ENCODE measurements at regions not wholly inside any gene's neighbourhood (a gene's known extent, or its start where the extent isn't known, plus 50 kb on each side); places are given as distances from the start of the nearest gene placed in this dataset.

DNA sequence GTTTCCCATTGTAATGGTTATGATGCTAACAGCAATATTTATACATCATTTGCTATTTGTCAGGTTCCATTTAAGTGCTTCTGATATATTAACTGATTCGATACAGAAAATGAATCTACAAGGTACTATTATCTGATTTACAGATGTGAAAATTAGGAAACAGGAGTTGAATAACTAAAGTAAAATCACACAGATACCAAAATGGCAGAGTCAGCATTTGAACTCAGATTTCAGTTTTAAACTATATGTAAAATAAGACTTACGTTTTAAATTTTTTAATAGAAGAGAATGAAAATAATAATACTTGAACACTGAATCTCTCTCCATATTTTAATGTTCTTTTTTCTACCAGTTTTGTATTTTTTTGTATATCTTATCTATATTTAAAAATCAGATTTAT lies 313.2 kb downstream of the MDFIC start:
- ChIA-PET CTCF (no interaction called here), POLR2A (no interaction called here)
- Mint-ChIP-seq H3K27ac (no peak overlapping the region), H3K36me3 (ENCODE audit: low read depth) (no peaks in the 10 kb centered on the region), H3K4me1 (peaks cover 9% of the 10 kb centered on the region), H3K9me3 (peaks cover 3% of the 10 kb centered on the region), H3K4me3 (no peak overlapping the region), H3K27me3 (no peaks in the 10 kb centered on the region)
- no peak for DNase-seq

DNA sequence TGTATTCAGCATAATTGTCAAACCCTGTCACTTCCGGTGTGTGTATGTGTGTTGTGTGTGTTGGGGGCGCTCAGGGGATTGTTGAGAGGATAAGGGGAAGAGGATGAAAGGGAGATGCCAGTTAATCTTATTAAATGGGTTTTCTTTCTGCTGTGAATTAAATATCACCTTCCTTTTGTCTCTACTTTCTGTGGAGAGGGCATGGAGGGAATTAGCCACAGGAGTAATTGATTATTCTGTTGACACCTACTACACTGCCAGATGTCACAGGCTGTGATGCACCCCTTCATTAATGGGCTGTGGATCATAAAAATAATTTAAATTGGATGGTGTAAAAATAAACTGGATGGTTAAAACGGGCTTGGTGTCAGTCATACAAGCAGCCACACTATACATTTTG lies 311.9 kb downstream of the MDFIC start:
- peaks cover 18% of the 10 kb centered on the region for H3K4me1 Mint-ChIP-seq
- CTCF ChIA-PET, result interaction anchor here (1.3 kb wide), 1 partner anchor 17 kb away, joined by 4 read pairs; no protein-coding TSS in a partner anchor
- no peak overlapping the region for H3K27ac Mint-ChIP-seq
- H3K27me3 Mint-ChIP-seq, result no peaks in the 10 kb centered on the region
- POLR2A ChIA-PET, result no interaction called here
- H3K4me3 Mint-ChIP-seq, result no peak overlapping the region
- H3K36me3 Mint-ChIP-seq (ENCODE audit: low read depth), result no peaks in the 10 kb centered on the region
- no peak for DNase-seq
- H3K9me3 Mint-ChIP-seq, result peaks cover 3% of the 10 kb centered on the region

DNA sequence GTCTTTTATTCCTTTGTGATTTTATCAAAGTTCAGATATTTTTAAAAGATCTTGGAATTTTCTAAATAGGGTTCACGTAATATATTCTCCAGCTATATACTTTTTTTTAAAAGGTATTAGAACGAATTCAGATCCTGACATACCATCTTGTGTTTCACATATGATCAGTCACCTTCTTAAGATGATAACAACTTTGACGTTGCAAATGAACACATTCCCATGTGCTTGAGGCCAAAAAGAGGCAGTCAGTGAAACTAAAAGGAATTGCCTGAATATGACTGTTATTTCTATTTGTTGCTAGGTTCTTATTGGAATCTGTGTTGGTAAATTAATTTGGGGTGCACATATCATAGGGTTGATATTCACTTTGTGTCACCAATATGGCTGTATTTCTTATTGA lies 310.1 kb downstream of the MDFIC start:
- DNase-seq, result no peak
- Mint-ChIP-seq H3K4me1 (peaks cover 18% of the 10 kb centered on the region), H3K27ac (no peak overlapping the region), H3K27me3 (no peaks in the 10 kb centered on the region), H3K36me3 (ENCODE audit: low read depth) (no peaks in the 10 kb centered on the region), H3K4me3 (no peak overlapping the region), H3K9me3 (peaks cover 3% of the 10 kb centered on the region)
- ChIA-PET CTCF (no interaction called here), POLR2A (no interaction called here)

DNA sequence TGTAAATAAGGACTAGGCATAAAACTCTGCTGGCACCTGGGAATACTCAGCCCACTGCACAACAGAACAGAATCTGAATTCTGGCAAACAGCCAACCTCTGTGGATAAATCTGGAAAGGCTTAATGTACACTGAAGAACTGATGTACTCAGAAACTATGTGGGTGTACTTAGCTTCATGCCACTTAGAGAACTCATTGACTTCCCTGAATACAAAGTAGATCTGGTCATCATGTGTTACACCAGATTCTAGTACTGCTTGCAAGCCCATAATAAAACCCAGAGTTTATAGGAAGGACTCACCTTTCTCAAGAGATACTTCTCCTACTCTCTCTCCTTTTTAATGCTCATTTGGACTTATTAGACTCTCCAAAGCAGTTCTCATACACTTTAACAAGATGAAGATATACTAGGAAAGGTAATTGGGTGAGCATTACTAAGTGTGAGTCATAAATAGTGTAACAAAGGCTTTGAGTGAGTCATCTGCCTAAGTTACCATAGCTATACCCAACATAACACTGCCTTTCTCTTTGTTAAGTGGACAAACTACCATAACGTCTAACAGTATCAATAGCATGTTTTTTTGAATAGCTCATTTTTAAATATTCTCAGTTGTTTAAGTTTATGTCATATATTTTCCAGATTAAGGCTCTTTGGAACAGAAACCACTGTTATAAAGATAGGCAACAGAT lies 309.1 kb downstream of the MDFIC start:
- no peaks in the 10 kb centered on the region for H3K27me3 Mint-ChIP-seq
- H3K27ac Mint-ChIP-seq, result no peak overlapping the region
- POLR2A ChIA-PET, result no interaction called here
- H3K4me3 Mint-ChIP-seq, result no peak overlapping the region
- H3K4me1 Mint-ChIP-seq, result peaks cover 18% of the 10 kb centered on the region
- DNase-seq, result no peak
- peaks cover 3% of the 10 kb centered on the region for H3K9me3 Mint-ChIP-seq
- CTCF ChIA-PET, result no interaction called here
- no peaks in the 10 kb centered on the region for H3K36me3 Mint-ChIP-seq (ENCODE audit: low read depth)

DNA sequence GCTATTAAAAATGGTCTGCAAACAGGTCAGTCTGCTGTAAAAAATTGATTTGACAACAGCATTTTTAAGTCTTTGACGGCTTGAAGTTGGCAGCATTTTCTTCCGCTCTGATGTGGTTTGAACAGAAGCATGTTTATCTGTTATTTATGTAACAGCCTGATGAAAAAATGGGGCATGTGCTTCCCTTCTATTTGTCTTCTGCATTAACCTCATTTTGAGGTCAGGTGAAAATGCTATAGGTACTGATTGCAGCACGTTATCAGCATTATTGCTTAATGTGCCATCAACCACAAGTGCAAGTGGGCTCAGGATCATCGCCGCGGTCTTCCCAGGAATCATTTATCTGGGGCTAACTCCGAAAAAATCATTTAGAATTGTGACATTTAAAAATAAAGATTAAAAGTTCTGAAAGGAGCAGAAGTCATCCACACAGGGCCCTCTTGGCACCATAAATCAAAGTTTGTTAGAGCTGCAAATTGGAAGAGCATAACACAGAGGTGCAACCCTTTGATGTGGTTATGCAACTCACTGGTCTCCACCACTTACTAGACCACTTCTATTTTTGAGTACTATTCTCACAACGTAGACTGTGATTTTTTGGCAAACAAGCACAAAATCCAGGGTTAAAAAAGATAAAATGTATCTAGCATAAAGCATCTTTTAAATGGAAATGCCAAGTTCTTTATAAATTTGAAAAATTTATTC lies 307.7 kb downstream of the MDFIC start:
- Mint-ChIP-seq H3K4me1 (peaks cover 18% of the 10 kb centered on the region), H3K36me3 (ENCODE audit: low read depth) (no peaks in the 10 kb centered on the region), H3K27me3 (no peaks in the 10 kb centered on the region), H3K4me3 (no peak overlapping the region), H3K27ac (no peak overlapping the region), H3K9me3 (no peaks in the 10 kb centered on the region)
- POLR2A ChIA-PET, result no interaction called here
- DNase-seq, result no peak
- CTCF ChIA-PET, result no interaction called here

DNA sequence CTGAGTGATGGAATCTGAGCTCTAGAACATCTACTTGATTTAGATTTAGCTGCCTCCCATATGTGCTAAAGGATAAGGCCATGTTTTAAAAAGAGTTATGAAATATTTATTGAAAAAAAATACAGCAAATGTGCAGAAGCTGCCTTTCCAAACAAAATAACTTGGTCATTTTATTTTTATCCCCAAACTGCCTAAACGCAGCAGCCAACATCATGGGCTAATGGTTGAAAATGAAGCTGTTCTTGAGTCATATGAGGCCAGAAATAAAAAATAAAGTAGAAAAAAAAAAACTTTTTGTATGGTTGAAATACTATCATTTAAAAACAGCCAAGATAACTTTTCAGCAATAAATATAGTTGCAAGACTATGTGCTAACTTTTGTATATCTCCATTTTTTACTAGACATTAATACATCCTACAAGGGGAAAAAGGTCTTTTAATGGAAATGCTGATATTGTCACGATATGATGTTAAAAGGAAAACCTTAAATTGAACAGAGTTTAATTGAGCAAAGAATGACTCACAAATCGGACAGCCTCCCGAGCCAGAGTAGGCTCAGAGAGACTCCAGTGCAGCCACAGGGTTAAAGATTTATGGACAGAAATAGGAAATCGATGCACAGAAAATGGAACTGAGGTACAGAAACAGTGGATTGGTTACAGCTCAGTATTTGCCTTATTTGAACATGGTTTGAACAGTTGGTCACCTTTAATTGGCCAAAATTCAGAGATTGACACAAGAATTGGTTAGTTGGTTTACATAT lies 305.8 kb downstream of the MDFIC start:
- Mint-ChIP-seq H3K27me3 (no peaks in the 10 kb centered on the region), H3K9me3 (no peaks in the 10 kb centered on the region), H3K4me1 (peaks cover 18% of the 10 kb centered on the region), H3K27ac (no peak overlapping the region), H3K36me3 (ENCODE audit: low read depth) (no peaks in the 10 kb centered on the region), H3K4me3 (no peak overlapping the region)
- no peak for DNase-seq
- ChIA-PET CTCF (no interaction called here), POLR2A (no interaction called here)

DNA sequence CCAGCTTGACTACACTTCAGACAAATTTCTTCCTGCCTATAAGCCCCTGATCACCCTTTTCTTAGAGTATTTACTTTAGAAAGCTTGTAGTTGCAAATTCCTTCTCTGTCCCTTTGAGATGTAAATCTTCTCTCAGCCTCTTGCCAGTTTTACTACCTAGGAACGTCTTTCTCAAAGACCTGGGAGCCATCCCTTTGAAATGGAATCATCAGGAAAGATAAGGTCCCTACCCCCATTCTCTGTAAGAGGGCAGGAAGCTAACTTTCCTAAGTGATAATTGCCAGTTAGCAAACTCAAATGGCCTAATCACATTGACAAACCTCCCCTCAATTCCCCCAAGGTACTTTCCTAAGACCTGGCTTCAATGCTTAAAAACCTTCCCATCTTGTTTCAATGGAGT lies 304.5 kb downstream of the MDFIC start:
- H3K27ac Mint-ChIP-seq, result no peak overlapping the region
- no peaks in the 10 kb centered on the region for H3K9me3 Mint-ChIP-seq
- DNase-seq, result no peak
- H3K4me3 Mint-ChIP-seq, result no peak overlapping the region
- POLR2A ChIA-PET, result no interaction called here
- CTCF ChIA-PET, result no interaction called here
- H3K36me3 Mint-ChIP-seq (ENCODE audit: low read depth), result no peaks in the 10 kb centered on the region
- H3K4me1 Mint-ChIP-seq, result peaks cover 18% of the 10 kb centered on the region
- H3K27me3 Mint-ChIP-seq, result no peaks in the 10 kb centered on the region

DNA sequence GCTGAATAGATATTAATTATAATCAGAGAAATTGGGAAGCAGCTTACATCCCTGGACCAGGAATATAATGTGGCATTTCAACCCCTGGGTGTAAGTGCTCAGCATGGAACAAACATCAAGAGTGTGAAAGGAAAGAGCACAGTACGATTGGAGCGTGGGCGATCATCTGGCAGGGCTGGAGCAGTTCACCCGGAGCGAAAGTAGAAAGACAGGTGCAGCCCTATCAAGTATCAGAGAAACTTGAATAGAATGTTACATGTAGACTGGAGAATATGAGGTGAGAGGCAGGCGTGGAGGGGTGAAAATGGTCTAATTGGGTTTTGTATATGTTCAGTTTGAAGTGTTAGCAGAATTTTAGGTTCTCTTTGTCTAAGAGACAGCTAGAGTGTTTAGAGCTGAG lies 303.0 kb downstream of the MDFIC start:
- peaks cover 8% of the 10 kb centered on the region for H3K4me1 Mint-ChIP-seq
- H3K27me3 Mint-ChIP-seq, result no peaks in the 10 kb centered on the region
- no peaks in the 10 kb centered on the region for H3K9me3 Mint-ChIP-seq
- no peak overlapping the region for H3K4me3 Mint-ChIP-seq
- ChIA-PET CTCF (no interaction called here), POLR2A (no interaction called here)
- no peak overlapping the region for H3K27ac Mint-ChIP-seq
- H3K36me3 Mint-ChIP-seq (ENCODE audit: low read depth), result no peaks in the 10 kb centered on the region
- DNase-seq, result no peak

DNA sequence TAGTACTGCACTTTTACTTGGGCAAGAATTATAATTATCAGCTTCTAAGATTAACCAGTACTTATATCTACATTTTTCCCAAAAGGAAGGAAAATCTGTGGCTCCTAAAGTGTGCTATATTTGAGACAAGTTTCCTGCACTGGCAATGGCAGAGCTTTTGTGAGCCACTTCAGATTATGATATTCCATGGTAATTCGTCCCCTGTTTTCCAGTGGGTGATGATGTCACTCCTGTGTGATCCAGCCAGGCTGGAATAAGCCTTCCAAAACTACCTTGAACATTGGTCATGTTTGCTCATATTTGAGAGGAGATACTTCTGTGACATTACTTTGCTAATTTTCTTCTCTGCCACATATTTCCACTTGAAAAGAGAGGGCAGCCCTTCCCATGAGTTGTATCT lies 302.1 kb downstream of the MDFIC start:
- Mint-ChIP-seq H3K9me3 (no peaks in the 10 kb centered on the region), H3K4me3 (no peak overlapping the region), H3K27ac (no peak overlapping the region), H3K4me1 (peaks cover under 1% of the 10 kb centered on the region), H3K36me3 (ENCODE audit: low read depth) (no peaks in the 10 kb centered on the region), H3K27me3 (no peaks in the 10 kb centered on the region)
- no peak for DNase-seq
- ChIA-PET POLR2A (no interaction called here), CTCF (no interaction called here)

DNA sequence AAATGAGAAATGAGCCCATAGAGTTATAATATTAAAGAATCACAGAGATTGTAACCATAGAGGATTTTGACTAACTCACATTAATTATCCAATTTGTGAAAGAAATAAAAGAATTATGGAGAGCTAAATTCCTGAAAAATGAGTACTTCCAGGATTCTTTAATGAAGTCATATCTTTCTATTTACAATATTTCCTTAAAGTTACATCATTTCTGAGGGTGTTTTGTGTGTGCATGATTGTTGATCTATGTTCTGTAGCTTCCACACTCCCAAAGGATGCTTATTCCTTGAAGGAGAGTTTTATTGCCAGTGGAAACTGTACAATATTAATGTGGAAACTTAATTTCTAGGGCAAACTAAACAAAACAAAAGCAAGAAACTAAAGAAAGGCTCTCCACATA lies 299.6 kb downstream of the MDFIC start:
- H3K4me3 Mint-ChIP-seq, result no peak overlapping the region
- H3K27me3 Mint-ChIP-seq, result no peaks in the 10 kb centered on the region
- no peaks in the 10 kb centered on the region for H3K36me3 Mint-ChIP-seq (ENCODE audit: low read depth)
- no peaks in the 10 kb centered on the region for H3K9me3 Mint-ChIP-seq
- ChIA-PET CTCF (interaction anchor here (1.1 to 3.3 kb wide), 2 partner anchors 110 to 355 kb away, joined by 3 to 10 read pairs; no protein-coding TSS in a partner anchor), POLR2A (no interaction called here)
- H3K4me1 Mint-ChIP-seq, result peaks cover 6% of the 10 kb centered on the region
- H3K27ac Mint-ChIP-seq, result no peak overlapping the region
- no peak for DNase-seq

DNA sequence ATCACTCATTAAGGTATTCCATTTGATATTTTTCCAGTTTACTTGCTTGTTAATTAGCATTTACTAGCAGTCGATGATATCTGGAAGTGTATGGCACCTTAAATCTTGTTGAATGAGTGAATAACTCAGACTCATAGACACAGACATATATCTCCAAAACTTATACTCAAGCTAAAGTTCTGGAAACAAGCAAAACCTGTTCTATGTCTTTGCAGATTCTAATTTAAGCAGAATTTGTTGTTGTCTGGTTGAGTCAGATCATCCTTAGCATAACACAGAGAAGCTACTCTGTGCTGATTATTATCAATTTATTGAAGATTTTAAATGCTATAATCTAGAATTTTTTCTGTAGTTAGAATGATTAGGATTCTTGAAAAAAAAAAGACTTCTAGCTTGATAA lies 296.2 kb downstream of the MDFIC start:
- no peaks in the 10 kb centered on the region for H3K9me3 Mint-ChIP-seq
- no peaks in the 10 kb centered on the region for H3K36me3 Mint-ChIP-seq (ENCODE audit: low read depth)
- ChIA-PET CTCF (interaction anchor here (0.8 to 3.8 kb wide), 3 partner anchors 75 to 353 kb away, joined by 4 to 37 read pairs (median 4); no protein-coding TSS in a partner anchor), POLR2A (no interaction called here)
- H3K27ac Mint-ChIP-seq, result no peak overlapping the region
- peaks cover 7% of the 10 kb centered on the region for H3K4me1 Mint-ChIP-seq
- no peak overlapping the region for H3K4me3 Mint-ChIP-seq
- H3K27me3 Mint-ChIP-seq, result no peaks in the 10 kb centered on the region
- DNase-seq, result no peak

DNA sequence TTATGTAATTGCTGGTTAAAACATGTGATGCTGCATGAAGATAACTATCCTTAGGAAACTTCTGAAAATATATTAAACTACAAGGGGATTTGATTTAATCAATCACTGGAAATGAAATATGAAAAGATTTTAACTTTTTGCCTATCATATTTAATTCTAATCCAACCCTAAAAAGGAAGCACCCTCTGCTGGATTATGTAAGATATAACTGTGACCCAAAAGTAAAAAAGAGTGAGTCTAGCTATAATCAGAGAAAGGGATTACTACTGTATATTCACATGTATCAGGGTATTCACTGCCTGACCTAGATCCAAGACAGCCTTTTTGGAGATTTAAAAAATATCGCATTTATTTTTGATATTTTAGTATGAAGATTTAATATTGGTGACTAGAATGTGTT lies 295.5 kb downstream of the MDFIC start:
- no peak overlapping the region for H3K27ac Mint-ChIP-seq
- no peaks in the 10 kb centered on the region for H3K9me3 Mint-ChIP-seq
- DNase-seq, result no peak
- no peaks in the 10 kb centered on the region for H3K36me3 Mint-ChIP-seq (ENCODE audit: low read depth)
- no peaks in the 10 kb centered on the region for H3K27me3 Mint-ChIP-seq
- ChIA-PET POLR2A (interaction anchor here (0.6 to 0.8 kb wide), 2 partner anchors 220 to 1324 kb away, joined by 3 read pairs; no protein-coding TSS in a partner anchor), CTCF (interaction anchor here (0.8 to 3.8 kb wide), 6 partner anchors 17 to 384 kb away, joined by 3 to 37 read pairs (median 4); no protein-coding TSS in a partner anchor)
- H3K4me1 Mint-ChIP-seq, result peaks cover 7% of the 10 kb centered on the region
- H3K4me3 Mint-ChIP-seq, result no peak overlapping the region

DNA sequence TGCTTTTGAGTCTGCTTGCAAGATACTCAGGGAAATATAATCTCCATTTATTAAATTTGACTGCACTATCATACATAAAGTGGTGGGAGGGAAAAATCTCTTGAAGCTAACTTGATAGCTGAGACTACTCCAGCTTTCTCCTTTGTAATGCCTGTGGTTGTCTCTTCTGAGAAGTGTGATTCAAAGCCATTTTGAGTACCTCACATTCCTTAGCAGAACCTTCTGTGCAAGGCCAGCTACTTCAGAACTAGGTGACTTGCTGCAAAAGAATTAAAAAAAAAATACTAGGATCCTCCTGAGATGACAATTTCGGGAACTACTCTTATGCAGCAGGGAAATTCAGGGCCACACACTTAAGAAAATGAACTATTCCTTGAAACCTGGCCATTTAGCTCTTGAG lies 294.8 kb downstream of the MDFIC start:
- no peaks in the 10 kb centered on the region for H3K27me3 Mint-ChIP-seq
- H3K27ac Mint-ChIP-seq, result no peak overlapping the region
- ChIA-PET POLR2A (interaction anchor here (0.6 to 0.8 kb wide), 2 partner anchors 219 to 1324 kb away, joined by 3 read pairs; no protein-coding TSS in a partner anchor), CTCF (interaction anchor here (0.6 to 3.8 kb wide), 6 partner anchors 17 to 383 kb away, joined by 3 to 37 read pairs (median 4); no protein-coding TSS in a partner anchor)
- H3K4me1 Mint-ChIP-seq, result peaks cover 7% of the 10 kb centered on the region
- no peaks in the 10 kb centered on the region for H3K9me3 Mint-ChIP-seq
- H3K4me3 Mint-ChIP-seq, result no peak overlapping the region
- no peaks in the 10 kb centered on the region for H3K36me3 Mint-ChIP-seq (ENCODE audit: low read depth)
- no peak for DNase-seq
